ENCODE measurements at regions not wholly inside any gene's neighbourhood (a gene's known extent, or its start where the extent isn't known, plus 50 kb on each side); places are given as distances from the start of the nearest gene placed in this dataset.
"Not testable (repeated sequence)": the region's sequence is repeated elsewhere in the genome, so short reads cannot be mapped to it uniquely, and the experiment has no call there.

DNA sequence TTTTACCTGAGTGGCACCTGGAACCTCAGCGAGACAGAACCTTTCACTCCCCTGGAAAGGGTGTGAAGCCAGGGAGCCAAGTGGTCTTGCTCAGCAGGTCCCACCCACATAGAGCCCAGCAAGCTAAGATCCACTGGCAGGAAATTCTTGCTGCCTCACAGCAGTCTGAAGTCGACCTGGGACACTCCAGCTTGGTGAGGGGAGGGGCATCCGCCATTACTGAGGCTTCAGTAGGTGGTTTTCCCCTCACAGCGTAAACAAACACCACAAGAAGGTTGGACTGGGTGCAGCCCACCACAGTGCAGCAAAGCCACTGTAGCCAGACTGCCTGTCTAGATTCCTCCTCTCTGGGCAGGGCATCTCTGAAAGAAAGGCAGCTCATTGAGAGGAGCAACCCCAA is 134.7 kb upstream of the RSPO3 start:
- no peak overlapping the region for H3K4me3 Mint-ChIP-seq
- POLR2A ChIA-PET = no interaction called here
- no peaks in the 10 kb centered on the region for H3K4me1 Mint-ChIP-seq
- ATAC-seq = no peak
- peaks cover 0 to 16% (median 4%) of the 10 kb centered on the region in 9 donors for H3K9me3 Mint-ChIP-seq
- peaks cover 0 to 5% (median 0%) of the 10 kb centered on the region in 3 donors for H3K36me3 Mint-ChIP-seq
- no peak for DNase-seq
- no peak overlapping the region for H3K27ac Mint-ChIP-seq
- H3K27me3 Mint-ChIP-seq = peaks cover 0 to 6% (median 0%) of the 10 kb centered on the region in 5 donors

DNA sequence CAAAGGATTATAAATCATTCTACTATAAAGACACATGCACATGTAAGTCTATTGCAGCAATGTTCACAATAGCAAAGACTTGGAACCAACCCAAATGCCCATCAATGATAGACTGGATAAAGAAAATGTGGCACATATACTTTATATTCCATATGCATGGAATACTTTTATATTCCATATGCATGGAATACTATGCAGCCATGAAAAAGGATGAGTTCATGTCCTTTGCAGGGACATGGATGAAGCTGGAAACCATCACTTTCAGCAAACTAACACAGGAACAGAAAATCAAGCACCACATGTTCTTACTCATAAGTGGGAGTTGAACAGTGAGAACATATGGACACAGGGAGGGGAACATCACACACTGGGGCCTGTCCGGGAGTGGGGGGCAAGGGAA is 130.3 kb upstream of the RSPO3 start:
- H3K9me3 Mint-ChIP-seq = peaks cover 0 to 11% (median 3%) of the 10 kb centered on the region in 9 donors
- H3K4me3 Mint-ChIP-seq, H3K27me3 Mint-ChIP-seq, H3K4me1 Mint-ChIP-seq, H3K27ac Mint-ChIP-seq, DNase-seq, ATAC-seq, H3K36me3 Mint-ChIP-seq, POLR2A ChIA-PET: not testable (repeated sequence)

DNA sequence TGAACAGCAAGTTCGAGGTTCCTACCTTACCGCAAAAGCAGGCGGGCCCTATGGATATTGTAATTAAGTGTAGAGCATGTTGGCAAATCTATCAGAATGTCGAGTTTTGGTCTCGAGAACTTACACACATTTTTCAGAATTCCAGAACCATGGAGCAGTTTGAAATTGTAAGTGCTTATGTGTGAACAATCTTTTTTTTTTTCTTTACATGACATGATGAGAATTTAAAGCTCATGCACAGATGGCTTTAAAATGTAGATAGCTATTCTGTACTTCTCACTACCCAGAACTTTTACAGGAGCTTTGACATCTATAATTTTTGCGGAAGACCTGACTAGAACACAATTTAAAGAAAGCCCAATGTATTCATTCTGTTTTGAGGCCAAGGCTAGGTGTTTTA is 117.8 kb upstream of the RSPO3 start:
- Mint-ChIP-seq H3K9me3 (peaks cover 0 to 3% (median 0%) of the 10 kb centered on the region in 9 donors), H3K27me3 (peaks cover 0 to 8% (median 2%) of the 10 kb centered on the region in 5 donors), H3K4me3 (no peak overlapping the region), H3K4me1 (no peaks in the 10 kb centered on the region), H3K36me3 (no peaks in the 10 kb centered on the region), H3K27ac (no peak overlapping the region)
- no peak for DNase-seq
- ATAC-seq = no peak
- POLR2A ChIA-PET = no interaction called here

DNA sequence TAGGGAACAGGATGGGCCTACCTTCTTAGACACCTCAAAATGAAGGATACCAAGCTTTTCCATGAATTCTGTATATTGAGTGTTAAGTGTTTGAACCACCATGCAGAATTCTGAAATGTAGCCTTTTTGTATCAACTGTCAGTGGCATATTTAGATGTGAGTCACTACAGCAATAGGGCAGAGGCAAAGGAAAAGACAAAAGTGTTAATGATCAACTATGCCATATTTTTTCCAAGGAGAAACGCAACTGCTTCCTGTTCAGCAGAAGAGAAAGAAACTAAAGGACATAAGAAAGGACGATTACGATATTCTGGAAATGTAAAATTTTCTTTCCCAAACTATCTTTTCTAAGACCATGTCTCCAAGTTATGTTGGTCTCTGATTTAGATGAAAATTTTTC is 104.6 kb upstream of the RSPO3 start:
- Mint-ChIP-seq H3K27me3 (peaks cover 0 to 10% (median 0%) of the 10 kb centered on the region in 5 donors), H3K9me3 (peaks cover 0 to 19% (median 0%) of the 10 kb centered on the region in 9 donors), H3K4me1 (no peaks in the 10 kb centered on the region), H3K27ac (no peak overlapping the region), H3K4me3 (no peak overlapping the region), H3K36me3 (no peaks in the 10 kb centered on the region)
- ATAC-seq = no peak
- POLR2A ChIA-PET = no interaction called here
- DNase-seq = no peak

DNA sequence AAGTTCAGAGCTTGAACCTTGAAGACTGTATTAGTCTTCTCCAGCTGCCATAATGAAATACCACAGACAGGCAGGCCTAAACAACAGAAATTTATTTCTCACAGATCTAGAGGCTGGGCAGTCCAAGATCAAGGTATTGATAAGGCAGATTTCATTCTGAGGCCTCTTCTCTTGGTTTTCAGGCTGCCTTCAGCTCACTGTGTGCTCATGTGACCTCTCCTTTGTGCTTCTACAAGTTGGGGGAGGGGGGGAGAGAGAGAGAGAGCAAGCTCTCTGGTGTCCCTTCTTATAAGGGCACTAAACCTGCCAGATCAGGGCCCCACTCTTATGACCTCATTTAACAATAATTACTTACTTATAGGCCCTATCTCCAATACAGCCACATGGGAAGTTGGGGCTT is 102.6 kb upstream of the RSPO3 start:
- Mint-ChIP-seq H3K36me3 (no peaks in the 10 kb centered on the region), H3K4me3 (no peak overlapping the region), H3K4me1 (no peaks in the 10 kb centered on the region), H3K9me3 (peaks cover 0 to 11% (median 0%) of the 10 kb centered on the region in 9 donors), H3K27ac (no peak overlapping the region), H3K27me3 (peaks cover 0 to 10% (median 0%) of the 10 kb centered on the region in 5 donors)
- POLR2A ChIA-PET = no interaction called here
- ATAC-seq (no peak), DNase-seq (no peak)

DNA sequence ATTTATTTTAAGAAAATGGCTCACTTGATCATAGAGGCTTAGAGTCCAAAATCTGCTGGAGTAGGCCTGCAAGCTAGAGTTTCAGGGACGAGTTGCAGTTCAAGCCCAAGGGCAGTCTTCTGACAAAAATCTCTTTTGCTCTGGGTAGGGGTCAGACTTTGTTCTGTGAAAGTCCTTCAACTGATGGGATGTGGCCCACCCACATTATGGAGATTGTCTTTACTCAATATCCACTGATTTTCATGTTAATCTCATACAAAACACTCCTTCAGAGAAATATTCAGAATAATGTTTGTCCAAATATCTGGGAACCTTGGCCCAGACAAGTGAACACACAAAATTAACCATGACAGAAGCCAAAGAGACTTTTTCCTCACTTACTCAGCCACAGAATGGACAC is 98.6 kb upstream of the RSPO3 start:
- POLR2A ChIA-PET = no interaction called here
- Mint-ChIP-seq H3K9me3 (no peaks in the 10 kb centered on the region), H3K27ac (no peak overlapping the region), H3K4me3 (no peak overlapping the region), H3K27me3 (peaks cover 0 to 5% (median 0%) of the 10 kb centered on the region in 5 donors), H3K4me1 (no peaks in the 10 kb centered on the region), H3K36me3 (no peaks in the 10 kb centered on the region)
- ATAC-seq (no peak), DNase-seq (no peak)

DNA sequence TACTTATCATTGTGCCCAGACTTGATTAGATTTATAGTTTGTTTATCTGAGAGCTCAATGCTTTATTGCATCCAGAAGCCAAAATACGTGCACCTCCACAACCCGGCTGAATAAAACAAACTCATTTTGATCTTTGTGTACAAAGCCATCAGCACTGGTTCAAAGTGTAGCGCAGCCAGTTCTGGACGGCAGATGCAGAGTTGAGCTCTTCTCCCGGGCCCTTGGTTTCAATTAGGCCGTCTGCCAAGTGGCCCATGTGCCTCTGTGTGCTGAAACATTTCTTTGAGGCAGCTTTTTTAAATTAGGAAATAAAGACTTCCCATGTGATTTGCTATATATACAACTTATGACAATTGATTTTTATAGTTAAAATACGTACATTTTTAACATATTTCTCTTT is 96.2 kb upstream of the RSPO3 start:
- no peak for DNase-seq
- Mint-ChIP-seq H3K9me3 (no peaks in the 10 kb centered on the region), H3K27ac (no peak overlapping the region), H3K27me3 (peaks cover 0 to 5% (median 0%) of the 10 kb centered on the region in 5 donors), H3K4me3 (no peak overlapping the region), H3K4me1 (no peaks in the 10 kb centered on the region), H3K36me3 (no peaks in the 10 kb centered on the region)
- no peak for ATAC-seq
- POLR2A ChIA-PET = no interaction called here

DNA sequence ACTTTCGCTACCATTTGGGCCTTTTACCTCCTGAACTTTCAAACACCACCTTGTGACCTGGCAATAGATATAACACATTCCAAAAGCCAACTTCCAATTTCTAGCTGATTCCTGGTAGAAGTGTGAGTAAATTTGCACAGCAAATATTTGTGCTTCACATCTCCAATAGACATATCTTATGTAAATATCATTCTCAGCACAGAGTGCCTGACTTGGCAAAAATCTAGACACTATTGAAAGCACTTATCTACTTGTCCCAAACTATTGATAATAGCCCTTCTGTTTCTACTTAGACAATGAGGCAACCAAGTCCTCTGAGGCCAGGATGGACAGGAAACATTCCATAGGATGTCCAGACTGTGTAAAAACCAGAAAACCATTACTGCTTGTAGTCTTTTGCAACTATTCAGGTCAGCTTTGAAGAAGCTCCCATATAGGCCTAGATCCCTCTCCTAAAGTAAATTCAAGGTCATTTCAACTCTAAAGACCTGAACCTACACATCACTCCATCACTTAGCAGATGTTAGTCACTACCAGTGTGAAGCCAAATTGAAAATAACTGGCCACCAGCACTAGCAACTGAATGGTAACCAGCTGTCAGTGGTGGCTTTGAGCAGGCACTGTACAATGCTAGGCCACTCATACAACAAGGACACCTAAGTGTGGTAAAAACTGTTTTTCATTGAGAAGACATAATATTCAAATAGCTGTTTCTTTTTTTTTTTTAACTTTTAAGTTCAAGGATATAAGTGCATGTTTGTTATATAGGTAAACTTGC is 95.3 kb upstream of the RSPO3 start:
- H3K27ac Mint-ChIP-seq = no peak overlapping the region
- no peaks in the 10 kb centered on the region for H3K9me3 Mint-ChIP-seq
- H3K27me3 Mint-ChIP-seq = peaks cover 0 to 5% (median 0%) of the 10 kb centered on the region in 5 donors
- ATAC-seq = no peak
- no peak for DNase-seq
- POLR2A ChIA-PET = no interaction called here
- H3K4me1 Mint-ChIP-seq = no peaks in the 10 kb centered on the region
- H3K36me3 Mint-ChIP-seq = no peaks in the 10 kb centered on the region
- H3K4me3 Mint-ChIP-seq = no peak overlapping the region

DNA sequence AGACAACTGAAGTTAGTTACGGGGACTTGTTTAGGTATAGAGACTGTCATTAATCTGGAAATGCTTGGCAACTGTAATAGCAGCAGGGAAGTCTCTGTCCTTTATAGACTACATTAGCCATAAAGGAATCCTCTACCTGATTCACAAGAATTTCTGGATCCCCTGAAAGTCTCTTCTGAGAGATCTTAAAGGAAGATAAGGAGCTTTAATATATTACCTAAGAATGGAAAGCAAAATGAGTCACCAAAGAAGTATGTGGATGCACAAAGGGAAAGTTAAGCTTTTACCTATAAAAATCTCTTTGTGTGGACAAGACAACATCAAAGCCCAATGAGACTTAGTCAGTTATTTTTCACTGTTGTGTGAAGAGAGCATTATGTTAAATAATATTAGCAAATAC is 92.2 kb upstream of the RSPO3 start:
- no peak overlapping the region for H3K4me3 Mint-ChIP-seq
- no peaks in the 10 kb centered on the region for H3K4me1 Mint-ChIP-seq
- no peak for DNase-seq
- H3K27ac Mint-ChIP-seq = no peak overlapping the region
- no peaks in the 10 kb centered on the region for H3K9me3 Mint-ChIP-seq
- H3K36me3 Mint-ChIP-seq = no peaks in the 10 kb centered on the region
- no peak for ATAC-seq
- POLR2A ChIA-PET = no interaction called here
- H3K27me3 Mint-ChIP-seq = peaks cover 0 to 4% (median 0%) of the 10 kb centered on the region in 5 donors

DNA sequence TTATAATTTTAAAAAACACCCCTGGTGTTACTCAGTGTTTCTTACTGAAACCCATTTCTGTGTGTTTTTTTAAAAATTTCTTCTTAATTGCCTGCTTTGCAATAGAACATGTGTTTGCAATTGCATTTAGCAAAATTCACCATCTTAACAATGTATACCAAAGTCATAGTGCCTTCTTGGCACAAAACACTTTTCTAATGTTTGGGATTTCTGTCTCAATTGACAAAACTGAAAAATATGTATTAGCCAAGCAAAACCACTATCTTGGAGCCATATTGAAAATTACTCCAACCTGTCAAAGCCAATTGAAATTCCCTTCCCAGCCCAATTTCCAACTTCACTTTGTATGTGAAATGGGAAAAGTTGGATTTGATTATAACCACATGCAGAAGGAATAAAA is 88.4 kb upstream of the RSPO3 start:
- H3K27ac Mint-ChIP-seq = no peak overlapping the region
- DNase-seq (no peak), ATAC-seq (no peak)
- POLR2A ChIA-PET = no interaction called here
- H3K27me3 Mint-ChIP-seq = peaks cover 0 to 3% (median 0%) of the 10 kb centered on the region in 5 donors
- no peak overlapping the region for H3K4me3 Mint-ChIP-seq
- no peaks in the 10 kb centered on the region for H3K9me3 Mint-ChIP-seq
- no peaks in the 10 kb centered on the region for H3K36me3 Mint-ChIP-seq
- H3K4me1 Mint-ChIP-seq = no peaks in the 10 kb centered on the region

DNA sequence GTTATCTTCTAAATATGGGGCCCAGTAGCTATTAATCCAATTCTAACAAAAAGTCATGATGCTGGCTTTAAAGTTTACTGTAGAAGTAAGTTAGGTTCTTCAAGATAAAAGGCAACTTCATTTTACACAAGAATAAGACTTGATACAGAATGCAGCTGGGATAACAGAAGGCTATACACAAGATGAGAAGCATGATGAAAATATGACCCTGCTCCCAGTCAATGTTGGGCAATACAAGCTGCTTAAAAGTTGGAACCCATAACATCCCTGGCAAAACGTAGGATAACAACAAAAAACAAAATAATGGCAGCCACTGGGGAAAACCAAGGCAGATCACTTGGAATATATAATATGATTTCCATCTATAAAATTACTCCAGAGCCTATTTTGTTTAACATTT is 87.6 kb upstream of the RSPO3 start:
- POLR2A ChIA-PET = no interaction called here
- no peaks in the 10 kb centered on the region for H3K9me3 Mint-ChIP-seq
- no peaks in the 10 kb centered on the region for H3K4me1 Mint-ChIP-seq
- peaks cover 0 to 3% (median 0%) of the 10 kb centered on the region in 5 donors for H3K27me3 Mint-ChIP-seq
- ATAC-seq = no peak
- DNase-seq = no peak
- no peak overlapping the region for H3K4me3 Mint-ChIP-seq
- no peak overlapping the region for H3K27ac Mint-ChIP-seq
- no peaks in the 10 kb centered on the region for H3K36me3 Mint-ChIP-seq

DNA sequence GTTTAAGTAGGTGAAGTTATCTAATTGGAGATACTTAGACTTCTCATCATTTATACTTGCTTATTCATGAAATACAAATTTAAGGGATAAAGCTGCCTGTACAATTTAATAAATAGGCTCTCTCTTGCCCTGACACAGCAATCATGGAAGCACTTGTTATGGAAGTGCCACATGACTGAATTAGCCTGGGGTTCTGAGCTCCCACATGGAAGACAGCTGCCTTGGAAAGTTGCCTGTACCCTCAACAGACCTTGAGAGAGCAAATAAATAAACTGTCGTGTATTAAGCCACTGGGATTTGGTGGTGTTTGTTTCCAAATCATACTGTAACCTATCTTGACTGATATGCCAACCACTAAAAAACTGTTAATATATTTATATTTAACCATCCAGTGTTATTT is 87.0 kb upstream of the RSPO3 start:
- H3K9me3 Mint-ChIP-seq = no peaks in the 10 kb centered on the region
- H3K27me3 Mint-ChIP-seq = peaks cover 0 to 3% (median 0%) of the 10 kb centered on the region in 5 donors
- no peaks in the 10 kb centered on the region for H3K4me1 Mint-ChIP-seq
- no peak overlapping the region for H3K27ac Mint-ChIP-seq
- DNase-seq (no peak), ATAC-seq (no peak)
- H3K4me3 Mint-ChIP-seq = no peak overlapping the region
- H3K36me3 Mint-ChIP-seq = no peaks in the 10 kb centered on the region
- POLR2A ChIA-PET = no interaction called here

DNA sequence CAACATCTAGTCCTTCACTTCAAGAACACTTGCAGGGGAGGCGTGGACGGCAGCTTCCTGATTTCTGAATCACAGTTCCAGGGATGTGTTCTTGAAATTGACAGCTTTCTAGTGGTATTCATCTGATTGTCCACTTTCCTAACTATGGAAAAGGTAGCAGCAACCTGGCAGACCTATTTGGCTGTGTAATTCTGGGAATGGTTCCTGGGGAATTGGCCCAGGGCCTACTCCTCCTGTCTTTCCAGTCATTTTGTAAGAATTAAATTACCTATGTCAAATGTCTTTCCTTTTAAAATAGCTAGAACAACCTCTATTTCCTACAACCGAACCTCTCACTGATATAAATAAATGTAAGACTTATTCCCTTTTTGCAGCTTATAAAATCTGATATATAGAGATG is 85.5 kb upstream of the RSPO3 start:
- Mint-ChIP-seq H3K27ac (no peak overlapping the region), H3K4me1 (no peaks in the 10 kb centered on the region)

More for the DNA sequence above, 85.5 kb upstream of the RSPO3 start:
- peaks cover 0 to 8% (median 1%) of the 10 kb centered on the region in 5 donors for H3K27me3 Mint-ChIP-seq
- H3K36me3 Mint-ChIP-seq = no peaks in the 10 kb centered on the region
- DNase-seq = no peak
- no peak overlapping the region for H3K4me3 Mint-ChIP-seq
- POLR2A ChIA-PET = no interaction called here
- no peak for ATAC-seq
- no peaks in the 10 kb centered on the region for H3K9me3 Mint-ChIP-seq

All from naive thymus-derived CD8-positive, alpha-beta T cell (primary cell).